ENCODE measurements at regions not wholly inside any gene's neighbourhood (a gene's known extent, or its start where the extent isn't known, plus 50 kb on each side); places are given as distances from the start of the nearest gene placed in this dataset.

- Mint-ChIP-seq H3K4me3 (ENCODE audit: low read depth) (no peak overlapping the region), H3K27me3 (no peaks in the 10 kb centered on the region), H3K27ac (no peak overlapping the region), H3K9me3 (ENCODE audit: low read depth) (no peaks in the 10 kb centered on the region), H3K36me3 (ENCODE audit: insufficient read depth) (no peaks in the 10 kb centered on the region), H3K4me1 (ENCODE audit: low read depth) (peaks cover 1% of the 10 kb centered on the region)
- DNase-seq (ENCODE audit: low spot score, unreplicated experiment), result no peak
- no peak for TF ChIP-seq CTCF (IDR thresholded peaks at IDR 0.05; ENCODE audit: unreplicated experiment)
These were observed 275.6 kb upstream of the ZSWIM2 start for GRCh38 chr2:187124529-187124928.

GRCh38 chr2:187118331-187119099 lies 269.5 kb upstream of the ZSWIM2 start:
- no peaks in the 10 kb centered on the region for H3K36me3 Mint-ChIP-seq (ENCODE audit: insufficient read depth)
- no peak for DNase-seq (ENCODE audit: low spot score, unreplicated experiment)
- H3K4me3 Mint-ChIP-seq (ENCODE audit: low read depth), result no peak overlapping the region
- no peak for TF ChIP-seq CTCF (IDR thresholded peaks at IDR 0.05; ENCODE audit: unreplicated experiment)
- H3K4me1 Mint-ChIP-seq (ENCODE audit: low read depth), result no peaks in the 10 kb centered on the region
- H3K27me3 Mint-ChIP-seq, result no peaks in the 10 kb centered on the region
- H3K9me3 Mint-ChIP-seq (ENCODE audit: low read depth), result no peaks in the 10 kb centered on the region
- H3K27ac Mint-ChIP-seq, result no peak overlapping the region

GRCh38 chr2:187117483-187117882 lies 268.5 kb upstream of the ZSWIM2 start:
- no peak for DNase-seq (ENCODE audit: low spot score, unreplicated experiment)
- no peak overlapping the region for H3K27ac Mint-ChIP-seq
- H3K9me3 Mint-ChIP-seq (ENCODE audit: low read depth), result no peaks in the 10 kb centered on the region
- no peaks in the 10 kb centered on the region for H3K27me3 Mint-ChIP-seq
- H3K4me3 Mint-ChIP-seq (ENCODE audit: low read depth), result no peak overlapping the region
- H3K4me1 Mint-ChIP-seq (ENCODE audit: low read depth), result no peaks in the 10 kb centered on the region
- H3K36me3 Mint-ChIP-seq (ENCODE audit: insufficient read depth), result no peaks in the 10 kb centered on the region
- TF ChIP-seq CTCF (IDR thresholded peaks at IDR 0.05; ENCODE audit: unreplicated experiment), result no peak

GRCh38 chr2:187115627-187116026 lies 266.7 kb upstream of the ZSWIM2 start:
- Mint-ChIP-seq H3K9me3 (ENCODE audit: low read depth) (no peaks in the 10 kb centered on the region), H3K4me3 (ENCODE audit: low read depth) (no peak overlapping the region), H3K4me1 (ENCODE audit: low read depth) (no peaks in the 10 kb centered on the region), H3K27me3 (no peaks in the 10 kb centered on the region), H3K36me3 (ENCODE audit: insufficient read depth) (no peaks in the 10 kb centered on the region), H3K27ac (no peak overlapping the region)
- TF ChIP-seq CTCF (IDR thresholded peaks at IDR 0.05; ENCODE audit: unreplicated experiment), result no peak
- DNase-seq (ENCODE audit: low spot score, unreplicated experiment), result no peak

GRCh38 chr2:187107001-187107400 lies 258.0 kb upstream of the ZSWIM2 start:
- H3K27me3 Mint-ChIP-seq, result no peaks in the 10 kb centered on the region
- no peaks in the 10 kb centered on the region for H3K36me3 Mint-ChIP-seq (ENCODE audit: insufficient read depth)
- H3K27ac Mint-ChIP-seq, result no peak overlapping the region
- TF ChIP-seq CTCF (IDR thresholded peaks at IDR 0.05; ENCODE audit: unreplicated experiment), result no peak
- H3K9me3 Mint-ChIP-seq (ENCODE audit: low read depth), result no peaks in the 10 kb centered on the region
- no peak overlapping the region for H3K4me3 Mint-ChIP-seq (ENCODE audit: low read depth)
- no peaks in the 10 kb centered on the region for H3K4me1 Mint-ChIP-seq (ENCODE audit: low read depth)
- DNase-seq (ENCODE audit: low spot score, unreplicated experiment), result no peak
